NCI-H128 (cell line): ENCODE measurements at regions not wholly inside any gene's neighbourhood (a gene's known extent, or its start where the extent isn't known, plus 50 kb on each side); places are given as distances from the start of the nearest gene placed in this dataset.
"Not testable (repeated sequence)": the region's sequence is repeated elsewhere in the genome, so short reads cannot be mapped to it uniquely, and the experiment has no call there.

Experiments used
- DNase-seq: peaks from one replicate; lab custom pipeline; 2025; ENCODE audit not compliant: unreplicated experiment; lab: John Stamatoyannopoulos, UW

- not testable (repeated sequence) for DNase-seq
Measured at GRCh38 chr6:57984575-57984974, 667.1 kb downstream of the PRIM2 start.

GRCh38 chr6:57985734-57986133 is 668.3 kb downstream of the PRIM2 start:
- not testable (repeated sequence) for DNase-seq

- DNase-seq = not testable (repeated sequence)
Measured at GRCh38 chr6:57986584-57986983, 669.2 kb downstream of the PRIM2 start.

GRCh38 chr6:57989520-57990080 is 672.2 kb downstream of the PRIM2 start:
- DNase-seq = not testable (repeated sequence)

GRCh38 chr6:57998858-57999619 is 681.6 kb downstream of the PRIM2 start:
- DNase-seq = not testable (repeated sequence)

- DNase-seq = not testable (repeated sequence)
Measured at GRCh38 chr6:58000233-58000632, 682.8 kb downstream of the PRIM2 start.

GRCh38 chr6:58003417-58004167 is 686.2 kb downstream of the PRIM2 start:
- not testable (repeated sequence) for DNase-seq

GRCh38 chr6:58007334-58008000 is 690.0 kb downstream of the PRIM2 start:
- not testable (repeated sequence) for DNase-seq

- DNase-seq = not testable (repeated sequence)
Measured at GRCh38 chr6:58008001-58008335, 690.5 kb downstream of the PRIM2 start.

GRCh38 chr6:58011954-58012600 is 694.6 kb downstream of the PRIM2 start:
- DNase-seq = not testable (repeated sequence)

GRCh38 chr6:58016614-58017013 is 699.2 kb downstream of the PRIM2 start:
- not testable (repeated sequence) for DNase-seq

- not testable (repeated sequence) for DNase-seq
Measured at GRCh38 chr6:58028188-58028587, 710.8 kb downstream of the PRIM2 start.

- DNase-seq = not testable (repeated sequence)
Measured at GRCh38 chr6:58038213-58038612, 720.8 kb downstream of the PRIM2 start.

- DNase-seq = not testable (repeated sequence)
Measured at GRCh38 chr6:58046584-58046983, 729.2 kb downstream of the PRIM2 start.

GRCh38 chr6:58047389-58047788 is 730.0 kb downstream of the PRIM2 start:
- DNase-seq = not testable (repeated sequence)

- DNase-seq = not testable (repeated sequence)
Measured at GRCh38 chr6:58047865-58048264, 730.4 kb downstream of the PRIM2 start.

- not testable (repeated sequence) for DNase-seq
Measured at GRCh38 chr6:58055465-58056176, 738.2 kb downstream of the PRIM2 start.

- not testable (repeated sequence) for DNase-seq
Measured at GRCh38 chr6:58059701-58060100, 742.3 kb downstream of the PRIM2 start.

GRCh38 chr6:58063542-58063941 is 746.1 kb downstream of the PRIM2 start:
- not testable (repeated sequence) for DNase-seq
